ENCODE measurements at regions not wholly inside any gene's neighbourhood (a gene's known extent, or its start where the extent isn't known, plus 50 kb on each side); places are given as distances from the start of the nearest gene placed in this dataset.

DNA sequence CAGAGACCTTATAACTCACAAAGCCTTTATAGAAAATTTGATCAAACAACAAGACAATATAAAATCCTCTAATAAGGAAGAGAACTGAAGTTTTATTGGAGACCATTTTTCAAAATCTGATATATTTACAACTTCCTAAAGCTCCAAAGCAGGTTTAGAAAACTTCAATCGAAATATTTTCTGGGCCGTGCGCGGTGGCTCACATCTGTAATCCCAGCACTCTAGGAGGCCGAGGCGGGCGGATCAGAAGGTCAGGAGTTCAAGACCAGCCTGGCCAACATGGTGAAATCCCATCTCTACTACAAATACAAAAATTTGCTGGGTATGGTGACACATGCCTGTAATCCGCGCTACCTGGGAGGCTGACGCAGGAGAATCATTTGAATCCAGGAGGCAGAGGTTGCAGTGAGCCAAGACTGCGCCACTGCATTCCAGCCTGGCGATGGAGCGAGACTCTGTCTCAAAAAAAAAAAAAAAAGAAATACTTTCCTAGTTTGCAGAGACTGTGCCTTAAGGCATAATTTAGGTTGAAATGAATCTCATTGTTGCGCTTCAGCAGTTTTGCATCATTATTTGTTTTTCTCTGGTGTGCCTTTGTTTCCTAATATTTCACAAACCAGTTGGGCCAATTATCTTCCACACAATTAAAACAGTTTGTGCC, 60.6 kb upstream of the ASIP start:
- CTCF ChIA-PET, result no interaction called here
- H3K4me1 ChIP-seq (ENCODE audit: control insufficient read depth, insufficient read depth, low read length), result no peaks in the 10 kb centered on the region
- H2AFZ ChIP-seq (replicated peaks; ENCODE audit: low read length, poor library complexity), result no peak overlapping the region
- H2BK120ac ChIP-seq (ENCODE audit: low read depth, low read length), result no peak overlapping the region
- POLR2A ChIA-PET (ENCODE audit: unreplicated experiment), result no interaction called here
- no peak overlapping the region for H3K23ac ChIP-seq (ENCODE audit: low read depth, low read length)
- H3K27me3 ChIP-seq (ENCODE audit: control insufficient read depth, insufficient read depth, low read length), result peaks cover 26% of the 10 kb centered on the region
- WGBS, 2 experiments (ENCODE audit: extremely low coverage in 2 of 2, insufficient read length in 1 of 2), result 80% methylated on average over 1 of the region's 14 CpGs; no CpG with 5 or more reads in 1 of the 2 experiments
- H2BK5ac ChIP-seq (ENCODE audit: low read depth, low read length, poor library complexity, severe bottlenecking), result no peak overlapping the region
- no peak for DNase-seq
- no peaks in the 10 kb centered on the region for H3K79me1 ChIP-seq (ENCODE audit: low read depth in 1 of 2, low read length in 2 of 2)
- no peak overlapping the region for H3K18ac ChIP-seq (ENCODE audit: low read depth, low read length)
- no peaks in the 10 kb centered on the region for H4K20me1 ChIP-seq (ENCODE audit: insufficient read depth, low read length)
- in situ Hi-C loops (cut with MboI; ENCODE audit: low sequenced_read_pairs) (no loop called here), dilution Hi-C loops (cut with HindIII; ENCODE audit: low sequenced_read_pairs, unreplicated experiment) (no loop called here), intact Hi-C loops (cut with micrococcal nuclease) (no loop called here)
- no peaks in the 10 kb centered on the region for H3K9me3 ChIP-seq (ENCODE audit: control insufficient read depth, insufficient read depth, low read length)
- H4K5ac ChIP-seq (ENCODE audit: low read depth, low read length), result no peak overlapping the region
- H2AK9ac ChIP-seq (replicated peaks; ENCODE audit: low read depth, low read length, poor library complexity), result no peak overlapping the region
- H3K9ac ChIP-seq (ENCODE audit: low read depth, low read length), result no peak overlapping the region
- H2AK5ac ChIP-seq (ENCODE audit: low read depth, low read length), result no peak overlapping the region
- no peak overlapping the region for H3K4me3 ChIP-seq (ENCODE audit: insufficient read depth, low read depth, low read length)
- TF ChIP-seq, protein P1, sequence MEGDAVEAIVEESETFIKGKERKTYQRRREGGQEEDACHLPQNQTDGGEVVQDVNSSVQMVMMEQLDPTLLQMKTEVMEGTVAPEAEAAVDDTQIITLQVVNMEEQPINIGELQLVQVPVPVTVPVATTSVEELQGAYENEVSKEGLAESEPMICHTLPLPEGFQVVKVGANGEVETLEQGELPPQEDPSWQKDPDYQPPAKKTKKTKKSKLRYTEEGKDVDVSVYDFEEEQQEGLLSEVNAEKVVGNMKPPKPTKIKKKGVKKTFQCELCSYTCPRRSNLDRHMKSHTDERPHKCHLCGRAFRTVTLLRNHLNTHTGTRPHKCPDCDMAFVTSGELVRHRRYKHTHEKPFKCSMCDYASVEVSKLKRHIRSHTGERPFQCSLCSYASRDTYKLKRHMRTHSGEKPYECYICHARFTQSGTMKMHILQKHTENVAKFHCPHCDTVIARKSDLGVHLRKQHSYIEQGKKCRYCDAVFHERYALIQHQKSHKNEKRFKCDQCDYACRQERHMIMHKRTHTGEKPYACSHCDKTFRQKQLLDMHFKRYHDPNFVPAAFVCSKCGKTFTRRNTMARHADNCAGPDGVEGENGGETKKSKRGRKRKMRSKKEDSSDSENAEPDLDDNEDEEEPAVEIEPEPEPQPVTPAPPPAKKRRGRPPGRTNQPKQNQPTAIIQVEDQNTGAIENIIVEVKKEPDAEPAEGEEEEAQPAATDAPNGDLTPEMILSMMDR (conservative IDR thresholded peaks at IDR 0.05; ENCODE audit: low read depth, low read length), result no peak
- TF ChIP-seq CHD1 (IDR thresholded peaks at IDR 0.05; ENCODE audit: low read depth, low read length) (no peak), RAD21 (IDR thresholded peaks at IDR 0.05; ENCODE audit: low read length) (no peak), MAFK (IDR thresholded peaks at IDR 0.05; ENCODE audit: low read depth, low read length) (no peak), RCOR1 (IDR thresholded peaks at IDR 0.05; ENCODE audit: insufficient replicate concordance, low read length) (no peak), POLR2A (IDR thresholded peaks at IDR 0.05; ENCODE audit: low read depth, low read length) (no peak)
- TF ChIP-seq, protein P2, sequence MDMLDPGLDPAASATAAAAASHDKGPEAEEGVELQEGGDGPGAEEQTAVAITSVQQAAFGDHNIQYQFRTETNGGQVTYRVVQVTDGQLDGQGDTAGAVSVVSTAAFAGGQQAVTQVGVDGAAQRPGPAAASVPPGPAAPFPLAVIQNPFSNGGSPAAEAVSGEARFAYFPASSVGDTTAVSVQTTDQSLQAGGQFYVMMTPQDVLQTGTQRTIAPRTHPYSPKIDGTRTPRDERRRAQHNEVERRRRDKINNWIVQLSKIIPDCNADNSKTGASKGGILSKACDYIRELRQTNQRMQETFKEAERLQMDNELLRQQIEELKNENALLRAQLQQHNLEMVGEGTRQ (IDR thresholded peaks at IDR 0.05; ENCODE audit: low read depth, low read length), result no peak
- H3K56ac ChIP-seq (ENCODE audit: extremely low read depth, insufficient read depth, low read length), result no peak overlapping the region
- no peaks in the 10 kb centered on the region for H3K36me3 ChIP-seq (ENCODE audit: control insufficient read depth, insufficient read depth, low read length)
- no peaks in the 10 kb centered on the region for H3K9me1 ChIP-seq (ENCODE audit: insufficient read depth, low read length)
- no peak overlapping the region for H3K27ac ChIP-seq (ENCODE audit: insufficient read depth, low read length)
- no peak overlapping the region for H3K4me2 ChIP-seq (ENCODE audit: low read depth, low read length)
- no TSS peak for BruUV-seq (replicated peaks)
- H4K91ac ChIP-seq (ENCODE audit: insufficient read depth, low read depth, low read length), result no peak overlapping the region
- H4K8ac ChIP-seq (ENCODE audit: low read depth in 2 of 2, low read length in 2 of 2), result no peak overlapping the region
- no peak for ATAC-seq (ENCODE audit: low read depth)
- no peak overlapping the region for H2BK20ac ChIP-seq (ENCODE audit: low read depth, low read length)
- no peak overlapping the region for H2BK15ac ChIP-seq (ENCODE audit: low read depth, low read length)
- H3K4ac ChIP-seq (ENCODE audit: low read depth, low read length), result no peak overlapping the region
- no peak overlapping the region for H3K14ac ChIP-seq (replicated peaks; ENCODE audit: low read depth, low read length)

Data from IMR-90 (cell line).